ENCODE measurements at regions not wholly inside any gene's neighbourhood (a gene's known extent, or its start where the extent isn't known, plus 50 kb on each side); places are given as distances from the start of the nearest gene placed in this dataset.

DNA sequence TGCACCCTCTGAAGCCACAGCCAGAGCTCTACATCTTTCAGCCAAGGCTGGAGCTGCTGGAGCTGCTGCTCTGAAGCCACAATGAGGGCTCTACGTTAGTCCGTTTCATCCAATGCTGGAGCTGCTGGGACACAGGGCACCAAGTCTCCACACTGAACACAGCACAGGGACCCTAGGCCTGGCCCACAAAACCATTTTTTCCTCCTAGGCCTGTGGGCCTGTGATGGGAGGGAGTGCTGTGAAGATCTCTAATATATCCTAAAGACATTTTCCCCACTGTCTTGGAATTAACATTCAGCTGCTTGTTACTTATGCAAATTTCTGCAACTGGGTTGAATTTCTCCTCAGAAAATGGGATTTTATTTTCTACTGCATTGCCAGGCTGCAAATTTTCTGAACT is 441.4 kb upstream of the FAT3 start:
- TF ChIP-seq SIN3A (IDR thresholded peaks at IDR 0.05; ENCODE audit: borderline replicate concordance, insufficient read depth, low read length) (no peak), POLR2AphosphoS5 (IDR thresholded peaks at IDR 0.05; ENCODE audit: low read depth, low read length) (no peak), FOXP2 (optimal IDR thresholded peaks at IDR 0.05; ENCODE audit: borderline replicate concordance, extremely low read depth, extremely low read length, insufficient read depth) (no peak), TAF1 (IDR thresholded peaks at IDR 0.05; ENCODE audit: borderline replicate concordance, insufficient read depth, low read length) (no peak)
- TF ChIP-seq, protein P1, sequence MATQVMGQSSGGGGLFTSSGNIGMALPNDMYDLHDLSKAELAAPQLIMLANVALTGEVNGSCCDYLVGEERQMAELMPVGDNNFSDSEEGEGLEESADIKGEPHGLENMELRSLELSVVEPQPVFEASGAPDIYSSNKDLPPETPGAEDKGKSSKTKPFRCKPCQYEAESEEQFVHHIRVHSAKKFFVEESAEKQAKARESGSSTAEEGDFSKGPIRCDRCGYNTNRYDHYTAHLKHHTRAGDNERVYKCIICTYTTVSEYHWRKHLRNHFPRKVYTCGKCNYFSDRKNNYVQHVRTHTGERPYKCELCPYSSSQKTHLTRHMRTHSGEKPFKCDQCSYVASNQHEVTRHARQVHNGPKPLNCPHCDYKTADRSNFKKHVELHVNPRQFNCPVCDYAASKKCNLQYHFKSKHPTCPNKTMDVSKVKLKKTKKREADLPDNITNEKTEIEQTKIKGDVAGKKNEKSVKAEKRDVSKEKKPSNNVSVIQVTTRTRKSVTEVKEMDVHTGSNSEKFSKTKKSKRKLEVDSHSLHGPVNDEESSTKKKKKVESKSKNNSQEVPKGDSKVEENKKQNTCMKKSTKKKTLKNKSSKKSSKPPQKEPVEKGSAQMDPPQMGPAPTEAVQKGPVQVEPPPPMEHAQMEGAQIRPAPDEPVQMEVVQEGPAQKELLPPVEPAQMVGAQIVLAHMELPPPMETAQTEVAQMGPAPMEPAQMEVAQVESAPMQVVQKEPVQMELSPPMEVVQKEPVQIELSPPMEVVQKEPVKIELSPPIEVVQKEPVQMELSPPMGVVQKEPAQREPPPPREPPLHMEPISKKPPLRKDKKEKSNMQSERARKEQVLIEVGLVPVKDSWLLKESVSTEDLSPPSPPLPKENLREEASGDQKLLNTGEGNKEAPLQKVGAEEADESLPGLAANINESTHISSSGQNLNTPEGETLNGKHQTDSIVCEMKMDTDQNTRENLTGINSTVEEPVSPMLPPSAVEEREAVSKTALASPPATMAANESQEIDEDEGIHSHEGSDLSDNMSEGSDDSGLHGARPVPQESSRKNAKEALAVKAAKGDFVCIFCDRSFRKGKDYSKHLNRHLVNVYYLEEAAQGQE (IDR thresholded peaks at IDR 0.05; ENCODE audit: insufficient read depth in 1 of 2, low read depth in 2 of 2, low read length in 2 of 2): no peak

DNA sequence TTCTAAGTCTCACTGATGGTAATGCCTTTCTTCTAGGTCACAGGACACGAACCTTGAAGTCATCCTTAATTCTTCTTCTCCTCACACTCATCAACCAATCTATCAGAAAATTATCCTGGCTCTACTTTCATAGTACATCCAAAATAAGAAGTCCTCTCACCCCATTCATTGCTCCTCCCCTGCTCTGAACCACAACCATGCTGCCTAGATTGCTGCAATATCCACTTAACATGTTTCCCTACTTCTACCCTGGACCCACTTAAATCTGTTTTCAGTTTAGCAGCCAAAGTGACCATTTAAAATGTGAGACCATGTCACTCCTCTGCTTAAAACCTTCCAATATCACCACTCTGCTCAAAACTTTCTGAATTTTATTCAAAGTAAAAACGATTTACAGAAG is 445.9 kb upstream of the FAT3 start:
- TF ChIP-seq, protein P1 (IDR thresholded peaks at IDR 0.05; ENCODE audit: insufficient read depth in 1 of 2, low read depth in 2 of 2, low read length in 2 of 2): no peak
- TF ChIP-seq TAF1 (IDR thresholded peaks at IDR 0.05; ENCODE audit: borderline replicate concordance, insufficient read depth, low read length) (no peak), SIN3A (IDR thresholded peaks at IDR 0.05; ENCODE audit: borderline replicate concordance, insufficient read depth, low read length) (no peak), FOXP2 (optimal IDR thresholded peaks at IDR 0.05; ENCODE audit: borderline replicate concordance, extremely low read depth, extremely low read length, insufficient read depth) (no peak), POLR2AphosphoS5 (IDR thresholded peaks at IDR 0.05; ENCODE audit: low read depth, low read length) (no peak)

DNA sequence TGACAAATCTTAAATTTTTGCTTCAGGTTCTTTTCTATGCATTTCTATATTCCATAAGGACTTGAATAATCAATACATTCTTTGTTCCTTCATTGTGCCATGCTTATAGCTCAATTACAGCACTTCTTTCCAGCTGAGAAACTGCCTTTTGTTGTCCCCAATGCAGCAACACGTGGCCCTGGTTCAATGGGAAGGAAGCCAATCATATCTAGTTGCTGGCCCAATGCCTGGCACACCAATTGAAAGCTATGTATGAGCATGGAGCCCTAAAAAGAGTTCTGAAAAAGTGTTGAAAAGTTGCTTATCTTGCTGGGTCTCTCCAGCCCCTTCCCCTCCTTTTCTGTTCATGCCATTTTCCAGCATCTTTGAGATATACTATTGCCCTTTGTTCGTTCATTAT is 448.0 kb upstream of the FAT3 start:
- TF ChIP-seq TAF1 (IDR thresholded peaks at IDR 0.05; ENCODE audit: borderline replicate concordance, insufficient read depth, low read length) (no peak), SIN3A (IDR thresholded peaks at IDR 0.05; ENCODE audit: borderline replicate concordance, insufficient read depth, low read length) (no peak), FOXP2 (optimal IDR thresholded peaks at IDR 0.05; ENCODE audit: borderline replicate concordance, extremely low read depth, extremely low read length, insufficient read depth) (no peak), POLR2AphosphoS5 (IDR thresholded peaks at IDR 0.05; ENCODE audit: low read depth, low read length) (no peak)
- TF ChIP-seq, protein P1 (IDR thresholded peaks at IDR 0.05; ENCODE audit: insufficient read depth in 1 of 2, low read depth in 2 of 2, low read length in 2 of 2): no peak

DNA sequence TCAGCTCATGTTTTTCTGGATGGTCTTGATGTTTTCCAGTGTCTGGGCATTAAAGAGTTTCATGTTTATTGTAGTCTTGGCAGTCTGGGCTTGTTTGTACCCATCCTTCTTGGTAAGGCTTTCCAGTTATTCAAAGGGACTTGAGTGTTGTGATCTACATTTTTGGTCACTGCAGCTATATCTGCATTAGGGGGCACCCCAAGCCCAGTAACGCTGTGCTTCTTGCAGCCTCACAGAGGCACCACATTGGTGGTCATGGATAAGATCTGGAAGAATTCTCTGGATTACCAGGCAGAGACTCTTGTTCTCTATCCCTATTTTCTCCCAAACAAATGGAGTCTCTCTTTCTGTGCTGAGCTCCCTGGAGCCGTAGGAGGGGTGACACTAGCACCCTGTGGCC is 451.5 kb upstream of the FAT3 start:
- TF ChIP-seq POLR2AphosphoS5 (IDR thresholded peaks at IDR 0.05; ENCODE audit: low read depth, low read length) (no peak), TAF1 (IDR thresholded peaks at IDR 0.05; ENCODE audit: borderline replicate concordance, insufficient read depth, low read length) (no peak), SIN3A (IDR thresholded peaks at IDR 0.05; ENCODE audit: borderline replicate concordance, insufficient read depth, low read length) (no peak), FOXP2 (optimal IDR thresholded peaks at IDR 0.05; ENCODE audit: borderline replicate concordance, extremely low read depth, extremely low read length, insufficient read depth) (no peak)
- TF ChIP-seq, protein P1 (IDR thresholded peaks at IDR 0.05; ENCODE audit: insufficient read depth in 1 of 2, low read depth in 2 of 2, low read length in 2 of 2): no peak

DNA sequence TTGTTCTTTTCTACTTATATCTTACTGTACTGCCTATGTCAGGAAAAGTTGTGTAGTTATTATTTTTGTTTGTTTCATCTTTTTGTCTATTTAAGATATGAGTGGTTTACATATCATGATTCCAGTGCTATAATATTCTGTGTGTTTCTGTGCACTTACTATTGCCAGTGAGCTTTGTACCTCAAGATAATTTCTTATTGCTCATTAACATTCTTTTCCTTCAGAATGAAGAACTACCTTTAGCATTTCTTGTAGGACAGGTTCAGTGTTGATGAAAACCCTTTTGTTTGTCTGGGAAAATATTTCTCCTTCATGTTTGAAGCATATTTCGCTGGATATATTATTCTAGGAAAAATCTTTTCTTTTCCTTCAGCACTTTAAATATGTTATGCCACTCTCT is 452.7 kb upstream of the FAT3 start:
- TF ChIP-seq, protein P1 (IDR thresholded peaks at IDR 0.05; ENCODE audit: insufficient read depth in 1 of 2, low read depth in 2 of 2, low read length in 2 of 2): no peak
- no peak for TF ChIP-seq TAF1 (IDR thresholded peaks at IDR 0.05; ENCODE audit: borderline replicate concordance, insufficient read depth, low read length)
- no peak for TF ChIP-seq POLR2AphosphoS5 (IDR thresholded peaks at IDR 0.05; ENCODE audit: low read depth, low read length)
- no peak for TF ChIP-seq SIN3A (IDR thresholded peaks at IDR 0.05; ENCODE audit: borderline replicate concordance, insufficient read depth, low read length)
- no peak for TF ChIP-seq FOXP2 (optimal IDR thresholded peaks at IDR 0.05; ENCODE audit: borderline replicate concordance, extremely low read depth, extremely low read length, insufficient read depth)
